H1 (cell line): ENCODE measurements at regions not wholly inside any gene's neighbourhood (a gene's known extent, or its start where the extent isn't known, plus 50 kb on each side); places are given as distances from the start of the nearest gene placed in this dataset.

ENCODE experiments used
- ASH2L ChIP-seq: fragments of 200-600, 300-600 bp; sonication (generic); IDR thresholded peaks from one replicate; pipeline ENCODE4 v1.7.1; 2017; ENCODE audit warnings: low read length
- BACH1 ChIP-seq: IDR thresholded peaks from 2 replicates; pipeline ENCODE4 v1.6.1; 2012; ENCODE audit warnings: low read length, improper control_type of control experiment
- BCL11A ChIP-seq, 2 experiments: IDR thresholded peaks; one replicate each; pipeline ENCODE4 v1.6.1; 2011; ENCODE audit warnings: low read depth in 2 of 2, low read length in 2 of 2, mild to moderate bottlenecking in 2 of 2
- CHD7 ChIP-seq: fragments of 300-600 bp; sonication (generic); IDR thresholded peaks from 2 replicates; pipeline ENCODE4 v1.7.1; 2012; ENCODE audit warnings: low read length, moderate library complexity, mild to moderate bottlenecking, inconsistent platforms; ENCODE audit not compliant: insufficient replicate concordance
- GTF2F1 ChIP-seq: IDR thresholded peaks from 2 replicates; pipeline ENCODE4 v1.6.1; 2012; ENCODE audit warnings: low read depth, low read length, improper control_type of control experiment, borderline replicate concordance
- NRF1 ChIP-seq: IDR thresholded peaks from 2 replicates; pipeline ENCODE4 v1.6.1; 2011; ENCODE audit warnings: mild to moderate bottlenecking, low read depth, low read length, improper control_type of control experiment
- SP2 ChIP-seq: IDR thresholded peaks from 2 replicates; pipeline ENCODE4 v1.6.1; 2012; ENCODE audit warnings: mild to moderate bottlenecking, low read length, inconsistent platforms
- SUZ12 ChIP-seq: fragments of 200-600 bp; sonication (generic); IDR thresholded peaks from 2 replicates; pipeline ENCODE4 v1.6.1; 2012; ENCODE audit warnings: mild to moderate bottlenecking, inconsistent platforms, low read length, moderate library complexity, mixed read lengths
- TAF7 ChIP-seq: optimal IDR thresholded peaks from 2 replicates; pipeline ENCODE3; 2011; ENCODE audit warnings: low read depth, mild to moderate bottlenecking, inconsistent platforms, low read length, moderate library complexity, borderline replicate concordance
- ZNF274 ChIP-seq: IDR thresholded peaks from 2 replicates; pipeline ENCODE4 v1.7.0; 2012; ENCODE audit warnings: low read length, borderline replicate concordance; ENCODE audit errors: extremely low read depth

GRCh38 chrX:39459952-39460351 is 637.8 kb downstream of the BCOR start (continued):
- no peak for TF ChIP-seq CHD7
- no peak for TF ChIP-seq BACH1
- TF ChIP-seq GTF2F1: no peak
- no peak for TF ChIP-seq BCL11A (IDR thresholded peaks at IDR 0.05; ENCODE audit: low read depth in 2 of 2, low read length in 2 of 2)
- TF ChIP-seq ASH2L: no peak
- no peak for TF ChIP-seq SP2
- no peak for TF ChIP-seq SUZ12
- no peak for TF ChIP-seq ZNF274
- TF ChIP-seq NRF1: no peak
- no peak for TF ChIP-seq TAF7
